ENCODE measurements at regions not wholly inside any gene's neighbourhood (a gene's known extent, or its start where the extent isn't known, plus 50 kb on each side); places are given as distances from the start of the nearest gene placed in this dataset.

DNA sequence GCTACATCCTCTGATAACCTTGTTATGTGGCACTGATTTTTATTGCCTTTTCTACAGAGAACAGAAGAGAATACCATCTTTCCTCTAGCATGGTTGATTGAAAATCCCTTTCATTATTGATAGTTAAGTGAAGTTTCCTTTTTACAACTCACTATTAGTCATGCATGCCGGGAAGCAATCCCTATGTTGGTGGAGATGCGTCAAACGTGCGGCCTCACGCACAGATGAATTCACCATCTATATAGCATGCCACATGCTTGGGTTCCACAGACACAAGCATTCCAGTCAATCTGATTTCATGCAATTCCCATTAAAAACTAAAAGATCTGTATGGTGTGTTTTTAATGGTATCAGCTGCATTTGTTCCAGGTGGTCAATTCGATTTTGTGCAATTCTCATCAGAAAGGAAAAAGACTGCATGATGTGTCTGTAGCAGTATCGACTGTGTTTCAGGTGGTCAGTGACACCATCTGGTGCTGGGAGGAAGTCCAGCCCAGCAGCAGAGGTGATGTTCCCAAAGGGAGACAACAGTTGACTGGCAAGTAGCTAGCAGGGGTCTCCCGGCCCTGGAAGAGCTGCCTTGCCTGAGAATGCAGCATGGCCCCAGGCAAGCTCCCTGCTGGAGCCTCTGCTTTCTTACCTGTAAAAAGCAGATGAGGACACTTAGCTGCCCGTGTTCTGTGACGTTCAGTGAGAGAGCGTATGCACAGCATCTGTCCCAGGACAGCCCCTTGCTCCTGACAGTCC, 151.3 kb upstream of the NCK2 start:
- no peak for DNase-seq (ENCODE audit: low read depth in 3 of 3)

DNA sequence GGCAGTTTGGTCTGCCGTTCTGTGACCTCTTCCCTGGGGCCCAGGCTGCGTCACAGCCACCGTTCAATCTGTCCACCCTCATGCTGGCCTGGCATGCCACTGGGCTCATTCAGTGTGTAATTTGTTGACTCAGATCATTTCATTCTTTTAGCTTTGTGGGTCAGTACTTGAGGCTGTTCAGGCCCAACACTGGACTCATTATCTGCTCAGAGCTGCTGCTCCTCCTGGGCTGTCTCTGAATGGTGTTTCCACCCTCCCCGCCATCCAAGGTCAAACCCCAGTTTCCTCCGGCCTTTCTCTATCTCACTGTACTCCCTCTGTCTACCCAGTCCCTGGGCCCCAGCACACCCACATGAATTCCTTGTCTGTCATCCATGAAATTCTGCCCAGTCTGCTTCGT, 152.4 kb upstream of the NCK2 start:
- DNase-seq (ENCODE audit: low read depth in 3 of 3): no peak

DNA sequence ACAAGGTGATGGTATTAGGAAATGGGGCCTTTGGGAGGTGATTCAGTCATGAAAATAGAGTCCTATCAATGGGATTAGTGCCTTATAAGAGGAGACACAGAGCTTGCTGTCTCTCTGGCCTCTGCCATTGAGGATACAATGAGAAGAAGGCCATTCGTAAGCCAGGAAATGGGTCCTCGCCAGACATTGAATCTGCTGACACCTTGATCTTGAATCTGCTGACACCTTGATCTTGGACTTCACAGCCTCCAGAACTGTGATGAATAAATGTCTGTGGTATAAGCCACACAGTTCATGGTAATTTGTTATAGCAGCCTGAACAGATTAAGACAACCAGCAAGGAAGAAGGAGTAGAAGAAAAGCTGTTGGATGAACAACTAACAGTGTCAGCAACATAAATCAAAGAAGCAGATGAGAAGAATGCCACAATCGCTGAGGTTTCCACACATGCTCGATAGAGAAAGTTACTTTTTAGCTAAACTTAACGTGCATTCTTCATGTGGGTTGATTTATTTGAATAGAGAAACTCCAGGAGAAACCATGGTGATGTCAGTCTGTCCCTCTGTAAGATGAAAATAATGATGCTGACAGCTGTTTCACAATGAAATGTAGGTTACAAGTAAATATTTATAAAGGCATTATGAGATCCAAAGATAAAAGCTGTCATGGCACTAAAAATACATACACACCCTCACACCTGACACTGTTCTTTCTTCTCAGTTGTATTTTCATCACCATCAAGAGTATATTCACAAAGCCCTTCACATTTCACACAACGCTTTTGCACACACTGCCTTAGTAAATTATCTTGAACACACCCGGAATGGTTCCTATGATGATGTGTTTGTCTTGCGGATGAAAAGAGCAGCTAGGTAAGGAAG, 153.7 kb upstream of the NCK2 start:
- DNase-seq (ENCODE audit: low read depth in 3 of 3): no peak

DNA sequence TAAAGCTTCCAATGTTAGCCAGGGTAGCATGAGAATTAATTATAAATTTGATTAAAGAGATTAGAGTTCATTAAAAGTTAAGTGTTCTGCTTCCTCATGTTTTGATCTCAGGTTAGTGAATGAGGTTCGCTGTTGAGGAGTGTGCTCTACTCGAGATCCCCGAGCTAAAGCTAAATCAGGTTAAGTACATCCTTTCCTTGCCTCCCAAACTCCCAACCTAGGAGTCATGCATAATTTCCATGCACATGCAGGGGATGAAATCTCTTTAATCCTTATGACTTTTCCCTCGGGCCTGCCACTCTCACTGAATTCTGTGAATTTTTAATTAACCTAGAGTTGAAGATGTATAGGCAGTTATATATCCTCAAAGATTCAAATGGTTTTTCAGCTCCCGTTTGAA, 156.1 kb upstream of the NCK2 start:
- no peak for DNase-seq (ENCODE audit: low read depth in 3 of 3)

DNA sequence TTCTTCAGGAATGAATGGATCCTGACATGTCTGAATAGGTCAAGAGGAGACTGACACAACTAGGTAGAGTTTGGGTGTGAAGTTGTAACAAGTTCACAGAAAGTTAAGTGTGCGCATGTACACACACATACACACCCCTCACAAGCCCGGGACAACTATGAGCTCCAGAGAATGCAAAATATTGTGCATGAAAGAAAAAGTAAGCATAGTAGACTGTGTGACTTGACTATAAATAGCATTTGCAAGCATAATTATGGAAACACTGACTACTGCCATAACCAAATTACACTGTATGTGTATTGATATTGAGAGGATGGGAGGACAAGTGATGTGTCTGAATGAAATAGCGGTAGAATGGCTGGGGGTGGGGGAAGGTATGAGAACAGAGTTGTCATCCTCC, 157.1 kb upstream of the NCK2 start:
- no peak for DNase-seq (ENCODE audit: low read depth in 3 of 3)

DNA sequence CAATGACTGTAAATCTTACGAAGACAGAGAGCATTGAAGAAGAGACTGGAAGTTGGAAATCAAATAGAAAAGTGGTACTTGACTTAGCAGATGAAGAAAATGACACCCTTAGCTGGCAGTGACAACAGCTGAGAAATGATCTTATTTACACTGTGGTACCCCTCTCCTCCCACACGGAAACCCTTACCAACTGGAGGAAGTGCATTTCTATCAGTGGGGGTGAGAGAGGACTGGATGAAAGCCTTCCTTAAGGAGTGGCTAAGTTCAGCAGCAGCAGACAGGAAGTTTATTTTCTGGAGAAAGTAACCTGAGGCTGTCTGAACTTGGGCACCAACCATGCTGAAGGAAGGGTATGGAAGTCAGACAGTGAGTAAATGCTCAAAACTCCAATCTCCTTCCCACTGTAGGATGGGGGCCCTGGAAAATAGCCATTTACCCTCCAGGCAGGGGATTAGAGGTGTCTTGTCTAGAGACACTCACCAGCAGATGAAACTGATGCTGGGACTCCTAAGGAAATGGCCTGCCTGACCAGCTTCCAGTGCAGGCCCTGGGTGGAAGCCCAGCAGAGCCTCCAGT, 160.2 kb upstream of the NCK2 start:
- no peak for DNase-seq (ENCODE audit: low read depth in 3 of 3)

DNA sequence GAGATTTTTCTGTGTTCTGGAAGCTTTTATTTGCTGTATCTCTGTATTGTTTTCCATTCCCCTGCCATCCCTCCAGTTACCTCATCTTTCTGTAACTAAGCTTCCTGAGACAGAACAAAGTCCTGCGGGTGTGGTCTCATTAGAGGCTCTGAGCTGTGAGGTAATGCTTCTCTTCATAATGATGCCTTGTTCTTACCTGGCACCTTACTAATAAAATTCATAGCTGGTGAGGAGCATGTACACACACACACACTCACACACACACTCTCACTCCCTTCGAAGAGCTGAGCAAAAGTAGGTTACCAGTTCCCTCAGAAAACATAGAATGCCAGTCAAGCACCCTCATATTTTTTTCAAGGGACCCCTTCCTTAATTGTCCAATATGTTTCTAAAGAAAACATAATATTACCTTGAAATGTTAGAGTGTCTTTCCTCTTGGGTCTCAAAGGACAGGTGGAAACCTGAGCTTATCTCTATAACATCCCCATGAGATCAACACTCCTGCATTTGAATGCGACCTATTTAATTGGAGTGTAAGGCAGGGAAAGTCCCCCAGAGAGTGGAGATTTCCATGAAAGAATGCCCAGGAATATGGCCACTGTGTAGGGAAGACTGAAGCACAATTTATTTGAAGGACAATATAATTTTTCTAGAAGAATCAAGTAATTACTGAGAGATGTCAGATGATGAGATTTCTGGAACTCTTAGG, 161.6 kb upstream of the NCK2 start:
- DNase-seq (ENCODE audit: low read depth in 3 of 3): no peak

DNA sequence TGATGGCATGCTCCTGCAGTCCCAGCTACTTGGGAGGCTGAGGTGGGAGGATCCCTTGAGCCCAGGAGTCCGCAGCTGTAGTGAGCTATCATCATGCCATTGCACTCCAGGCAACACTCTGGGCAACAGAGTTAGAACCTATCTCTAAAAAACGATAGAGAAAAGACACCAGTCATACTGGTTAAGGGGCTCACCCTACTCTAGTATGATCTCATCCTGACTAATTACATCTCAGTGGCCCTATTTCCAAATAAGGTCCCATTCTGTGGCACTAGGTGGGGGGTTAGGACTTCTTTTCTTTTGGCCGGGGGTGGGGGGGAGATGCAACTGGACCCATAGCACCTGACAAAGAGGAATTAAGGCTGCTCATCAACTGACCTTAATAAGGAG, 163.2 kb upstream of the NCK2 start:
- DNase-seq (ENCODE audit: low read depth in 3 of 3): no peak

DNA sequence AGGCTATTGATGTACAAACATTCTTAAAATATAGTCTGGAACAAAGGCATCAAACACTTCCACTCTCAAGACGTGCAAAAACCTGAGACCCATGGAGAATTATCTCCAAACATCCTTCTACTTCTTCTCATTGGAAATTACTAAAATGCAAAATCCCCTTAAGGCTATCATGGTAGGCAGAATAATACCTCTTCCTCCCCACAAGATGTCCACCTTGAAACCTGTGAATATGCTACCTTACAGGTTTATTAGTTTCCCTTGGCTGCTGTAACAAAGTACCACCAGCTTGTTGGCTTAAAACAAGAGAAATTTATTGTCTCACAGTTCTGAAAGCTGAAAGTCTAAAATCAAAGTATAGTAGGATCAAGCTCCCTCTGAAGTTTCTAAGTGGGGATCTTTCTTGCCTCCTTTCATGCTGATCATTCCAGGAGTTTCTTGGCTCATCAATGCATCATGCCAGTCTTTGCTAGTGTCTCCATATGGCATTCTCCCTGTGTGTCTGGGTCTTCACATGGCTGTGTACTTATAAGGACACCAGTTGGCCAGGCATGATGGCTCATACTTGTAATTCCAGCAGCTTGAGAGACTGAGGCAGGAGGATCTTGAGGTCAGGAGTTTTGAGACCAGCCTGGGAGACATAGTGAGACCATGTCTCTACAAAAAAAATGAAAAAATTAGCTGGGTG, 163.7 kb upstream of the NCK2 start:
- DNase-seq (ENCODE audit: low read depth in 3 of 3): no peak

DNA sequence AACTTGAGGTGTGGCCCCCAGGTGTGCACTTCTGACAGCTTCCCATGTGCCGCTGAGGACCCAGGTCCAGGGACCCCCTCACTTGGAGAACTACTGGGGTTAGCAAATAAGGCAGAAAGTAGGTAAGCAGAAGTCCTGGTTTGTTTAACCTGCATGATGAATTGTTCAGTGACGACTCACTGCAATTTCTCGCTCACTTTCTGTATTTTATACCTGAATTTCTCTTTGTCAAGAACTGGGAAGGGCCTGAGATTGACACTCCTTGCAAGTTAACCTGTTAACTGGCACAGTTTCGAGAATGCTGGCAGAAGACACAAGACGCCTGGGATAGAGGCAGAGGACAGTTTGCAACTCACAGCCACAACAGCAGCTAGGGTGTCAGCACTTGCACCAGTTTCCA, 164.5 kb upstream of the NCK2 start:
- DNase-seq (ENCODE audit: low read depth in 3 of 3): no peak

DNA sequence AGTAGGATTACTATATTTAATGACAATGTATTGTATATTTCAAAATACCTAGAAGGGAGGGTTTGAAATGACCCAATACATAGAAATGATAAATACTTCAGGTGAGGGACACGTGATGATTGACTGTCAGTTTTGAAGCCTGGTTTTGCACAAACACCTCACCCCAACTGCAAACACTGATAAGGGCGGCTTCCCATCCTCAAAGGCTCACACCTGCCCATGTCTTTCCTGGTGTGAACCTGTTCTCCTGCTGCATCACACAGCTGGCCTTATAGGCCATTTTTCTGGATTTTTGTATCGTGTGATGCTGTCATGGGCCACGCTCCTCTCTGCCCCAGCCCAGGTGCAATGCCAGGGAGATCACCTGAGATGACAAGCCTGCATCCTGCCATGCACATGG, 166.5 kb upstream of the NCK2 start:
- no peak for DNase-seq (ENCODE audit: low read depth in 3 of 3)

DNA sequence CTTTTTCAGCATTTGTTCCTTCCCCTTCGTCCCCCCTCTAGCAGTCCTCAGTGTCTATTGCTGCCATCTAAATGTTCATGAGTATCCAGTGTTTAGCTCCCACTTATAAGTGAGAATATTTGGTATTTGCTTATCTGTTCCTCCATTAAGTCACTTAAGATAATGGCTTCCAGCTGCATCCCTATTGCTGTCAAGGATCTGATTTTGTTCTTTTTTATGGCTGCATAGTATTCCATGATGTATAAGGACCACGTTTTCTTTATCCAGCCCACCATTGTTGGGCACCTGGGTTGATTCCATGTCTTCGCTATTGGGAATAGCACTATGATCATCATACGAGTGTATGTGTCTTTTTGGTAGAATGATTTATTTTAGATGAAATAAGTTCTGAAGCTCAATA, 166.9 kb upstream of the NCK2 start:
- no peak for DNase-seq (ENCODE audit: low read depth in 3 of 3)

DNA sequence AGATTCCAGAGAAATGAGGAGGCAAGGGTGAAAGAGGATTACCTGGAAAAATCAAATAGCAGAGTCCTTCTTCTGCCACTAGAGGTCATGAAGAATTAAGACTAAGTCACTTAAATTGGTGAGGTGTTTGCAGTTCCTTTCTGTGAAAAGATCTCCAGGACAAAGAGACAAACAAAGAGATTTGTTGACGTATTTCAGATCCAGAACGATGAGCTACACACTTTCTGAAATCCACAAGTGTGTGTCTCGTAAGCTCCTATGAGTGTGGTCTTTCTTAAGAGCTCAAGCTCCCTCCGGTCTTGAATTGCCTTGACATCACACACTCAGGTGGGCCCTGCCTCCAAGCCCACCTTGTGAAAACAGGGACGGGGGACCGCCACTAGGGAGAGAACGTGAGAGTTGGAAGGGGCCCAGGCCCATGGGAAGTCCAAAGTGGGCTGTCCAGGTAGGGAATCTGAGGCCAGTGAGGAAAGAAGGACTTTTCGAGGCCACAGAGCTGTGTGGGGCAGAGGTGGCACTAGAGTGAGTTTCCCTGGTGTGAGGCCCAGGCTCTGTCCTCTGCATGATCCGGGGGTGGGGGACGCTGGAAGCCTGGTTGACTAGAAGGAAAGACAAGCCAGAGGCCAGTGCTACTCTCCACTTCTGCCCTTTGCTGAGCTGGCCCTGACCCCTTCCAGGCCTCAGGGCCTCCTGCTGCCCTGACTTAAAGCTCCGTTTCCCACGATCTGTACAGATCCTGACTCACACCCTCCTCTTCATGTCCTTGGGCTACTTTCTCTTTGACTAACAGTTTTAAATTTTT, 168.1 kb upstream of the NCK2 start:
- DNase-seq (ENCODE audit: low read depth in 3 of 3): no peak

DNA sequence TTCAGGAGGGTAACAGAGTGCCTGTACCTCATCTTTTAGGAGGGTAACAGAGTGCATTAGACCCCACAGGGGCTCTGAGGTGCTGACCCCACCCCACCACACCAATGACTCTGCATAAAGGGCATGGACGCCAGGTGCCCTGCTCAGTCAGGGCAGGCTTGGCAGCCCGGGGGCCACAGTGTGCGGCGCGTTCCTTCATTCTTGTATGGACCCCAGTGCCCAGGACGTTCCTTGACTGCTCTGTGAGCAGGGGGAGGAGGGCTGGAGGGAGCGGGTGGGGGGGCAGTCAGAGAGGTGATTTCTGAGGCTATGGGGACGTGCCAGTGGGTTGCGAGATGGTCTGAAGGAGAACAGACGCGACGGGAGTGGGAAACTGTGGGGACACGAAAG, 168.7 kb upstream of the NCK2 start:
- DNase-seq (ENCODE audit: low read depth in 3 of 3): no peak

DNA sequence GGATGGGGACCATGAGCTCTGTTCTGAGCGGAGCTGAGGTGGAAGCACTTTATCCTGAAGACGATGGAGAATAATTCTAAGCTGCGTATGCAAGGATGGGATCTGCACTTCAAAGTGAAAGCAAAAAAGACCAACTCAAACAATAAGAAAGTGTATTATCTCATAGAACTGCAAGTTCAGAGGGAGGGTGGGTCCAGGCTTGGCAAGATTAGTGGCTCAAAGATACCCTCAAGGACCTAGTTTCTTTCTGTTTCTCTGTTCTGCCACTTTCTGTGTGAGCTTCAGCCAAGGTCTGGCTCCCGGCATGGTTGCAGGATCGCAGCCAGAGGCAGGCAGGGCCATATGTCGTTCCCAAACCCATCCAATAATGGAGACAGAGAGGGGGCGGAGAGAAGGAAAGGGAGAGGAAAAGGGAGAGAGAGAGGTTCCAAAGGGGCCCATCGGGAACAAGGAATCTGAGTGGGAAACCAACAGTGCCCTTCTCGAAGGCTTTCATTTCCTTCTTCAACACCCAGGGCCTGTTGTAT, 169.2 kb upstream of the NCK2 start:
- DNase-seq (ENCODE audit: low read depth in 3 of 3): no peak

DNA sequence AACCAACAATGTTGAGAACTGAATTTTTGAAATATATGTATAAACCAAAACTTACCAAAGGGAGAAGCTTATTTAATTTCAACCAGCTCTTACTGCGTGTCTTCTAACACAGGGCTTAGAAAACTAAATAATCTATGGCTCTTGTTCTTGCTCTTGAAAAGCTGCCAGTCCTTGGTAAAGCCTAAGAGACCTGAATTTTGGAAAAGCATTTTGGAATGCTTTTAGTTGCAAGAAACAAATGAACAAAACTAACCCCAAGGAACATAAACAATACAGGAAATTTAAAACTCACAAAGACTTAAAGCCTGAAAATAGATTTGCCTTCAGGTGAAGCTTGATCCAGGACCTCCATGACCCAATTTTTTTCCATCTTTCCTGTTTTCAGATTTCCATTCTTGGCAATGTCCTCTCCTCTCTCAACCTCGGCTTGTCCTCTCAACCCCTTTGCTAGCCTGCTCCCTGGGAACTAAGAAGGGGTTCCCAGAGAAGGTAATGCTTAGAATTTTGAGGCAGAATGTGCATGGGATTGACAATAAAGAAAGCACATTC, 169.8 kb upstream of the NCK2 start:
- DNase-seq (ENCODE audit: low read depth in 3 of 3): no peak

DNA sequence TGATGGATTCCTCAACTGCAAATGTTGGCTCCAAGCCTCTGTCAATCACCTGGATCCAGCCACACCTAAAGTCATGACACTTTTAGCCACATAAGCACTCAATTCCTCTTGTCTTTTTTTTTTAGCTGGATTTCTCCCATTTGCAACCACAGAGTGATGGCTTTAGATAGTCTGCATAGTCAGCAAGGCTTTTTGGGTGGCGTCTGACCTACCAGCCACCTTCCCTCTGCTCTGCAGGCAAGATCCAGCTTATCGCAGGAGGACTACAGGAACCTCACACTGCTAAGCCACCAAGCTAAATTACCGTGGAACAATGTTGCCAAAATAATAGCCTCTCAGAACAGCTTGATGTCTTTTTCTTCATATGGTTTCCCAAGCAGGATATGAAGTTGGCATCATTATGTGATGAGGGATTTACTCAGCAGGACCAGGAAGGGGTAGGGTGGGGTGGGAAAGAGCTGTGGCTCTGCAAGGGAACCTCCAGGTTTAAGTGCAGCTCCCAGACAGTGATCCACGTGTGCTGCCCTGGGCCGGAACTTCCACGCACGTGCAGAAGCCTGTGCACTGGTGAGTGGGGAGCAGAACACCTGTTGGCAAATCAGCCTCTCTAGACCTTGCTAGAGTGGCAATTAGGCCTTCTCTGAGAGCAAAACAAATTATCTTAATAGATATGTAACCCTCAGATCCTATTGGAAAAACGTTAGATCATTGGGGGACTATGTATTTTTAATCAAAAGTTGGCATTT, 170.6 kb upstream of the NCK2 start:
- DNase-seq (ENCODE audit: low read depth in 3 of 3): no peak

DNA sequence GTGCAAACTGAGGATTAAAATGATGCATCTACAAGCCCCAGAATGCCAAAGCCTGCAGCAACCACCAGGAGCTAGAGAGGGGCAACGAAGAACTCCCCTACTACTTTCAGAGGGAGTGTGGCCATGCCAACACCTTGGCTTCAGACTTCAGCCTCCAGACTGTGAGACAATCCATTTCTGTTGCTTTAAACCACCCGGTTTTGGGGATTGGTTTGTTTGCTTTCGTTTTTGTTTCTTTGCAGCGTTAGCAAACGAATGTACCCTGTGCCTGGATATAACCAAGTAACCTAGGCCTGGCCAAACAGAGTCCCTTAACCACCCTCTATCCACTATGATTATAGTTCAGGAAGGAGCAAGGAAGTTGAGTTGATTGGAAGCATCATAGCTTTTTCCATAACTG, 171.2 kb upstream of the NCK2 start:
- no peak for DNase-seq (ENCODE audit: low read depth in 3 of 3)

DNA sequence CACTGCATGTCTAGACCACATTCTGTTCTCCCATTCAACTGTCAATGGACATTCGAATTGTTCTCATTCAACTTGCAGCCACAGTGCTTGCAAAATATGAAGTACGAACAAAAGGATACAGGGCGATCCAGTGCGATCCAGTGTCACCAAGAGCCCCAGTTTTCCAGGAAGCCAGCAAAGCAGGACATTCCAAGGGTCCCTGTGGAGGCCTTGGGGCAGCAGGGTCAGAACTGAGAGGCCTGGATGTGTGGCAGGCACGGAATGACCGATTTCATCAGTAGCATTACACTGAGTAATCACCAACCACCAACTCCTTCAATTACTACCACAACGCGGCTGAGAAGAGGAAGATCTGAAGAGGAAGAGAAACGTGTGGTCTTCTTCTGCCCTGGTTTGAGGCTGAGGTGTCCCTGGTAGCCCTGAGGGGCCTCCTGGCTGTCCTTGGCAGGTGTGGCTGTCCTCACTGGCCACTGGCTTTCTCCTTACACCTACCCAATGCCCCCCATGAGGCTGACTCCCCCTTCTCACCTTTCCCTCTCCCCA, 172.7 kb upstream of the FHL2 start:
- DNase-seq (ENCODE audit: low read depth in 3 of 3): no peak
